ENCODE measurements at regions not wholly inside any gene's neighbourhood (a gene's known extent, or its start where the extent isn't known, plus 50 kb on each side); places are given as distances from the start of the nearest gene placed in this dataset.

DNA sequence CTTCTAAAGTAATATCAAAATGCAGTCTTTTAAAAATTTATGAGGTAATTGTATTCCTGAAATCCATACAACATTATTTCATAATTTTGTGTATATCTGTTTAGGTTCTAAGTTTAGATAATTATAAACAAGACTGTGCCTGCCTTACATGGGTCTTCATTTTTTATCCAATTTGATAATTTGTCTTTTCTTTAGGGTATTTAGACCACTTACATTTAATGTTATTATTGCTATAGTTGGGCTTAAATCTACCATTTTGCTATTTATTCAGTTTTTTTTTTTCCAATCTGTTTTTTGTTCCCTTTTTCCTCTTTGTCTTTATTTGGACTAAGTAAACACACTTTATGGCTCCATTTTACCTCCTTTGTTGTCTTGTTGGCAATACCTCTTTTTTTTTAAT, 312.5 kb upstream of the MEX3C start:
- H3K4me3 ChIP-seq: no peak overlapping the region
- no peak for DNase-seq (ENCODE audit: low spot score)

DNA sequence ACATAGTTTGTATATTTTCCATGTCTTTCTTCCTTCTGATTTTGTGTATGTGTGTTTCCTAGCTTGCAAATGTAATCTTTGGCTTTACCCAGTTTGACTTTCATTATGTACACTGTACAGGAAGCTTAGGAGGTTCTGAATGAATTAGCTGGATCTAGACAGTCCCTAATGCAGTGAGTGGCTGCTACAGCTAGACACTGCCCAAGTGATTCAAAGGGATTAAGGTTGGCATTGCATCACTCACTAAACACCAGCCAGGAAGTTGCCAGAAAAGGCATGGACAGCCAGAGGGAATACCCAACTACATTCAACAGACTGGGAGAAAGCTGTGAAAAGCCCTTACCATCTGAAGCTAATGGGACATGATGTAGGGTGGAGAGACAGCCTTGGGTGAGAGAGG, 316.0 kb upstream of the MEX3C start:
- DNase-seq (ENCODE audit: low spot score): no peak
- H3K27ac ChIP-seq: no peak overlapping the region
- TF ChIP-seq, protein P1, sequence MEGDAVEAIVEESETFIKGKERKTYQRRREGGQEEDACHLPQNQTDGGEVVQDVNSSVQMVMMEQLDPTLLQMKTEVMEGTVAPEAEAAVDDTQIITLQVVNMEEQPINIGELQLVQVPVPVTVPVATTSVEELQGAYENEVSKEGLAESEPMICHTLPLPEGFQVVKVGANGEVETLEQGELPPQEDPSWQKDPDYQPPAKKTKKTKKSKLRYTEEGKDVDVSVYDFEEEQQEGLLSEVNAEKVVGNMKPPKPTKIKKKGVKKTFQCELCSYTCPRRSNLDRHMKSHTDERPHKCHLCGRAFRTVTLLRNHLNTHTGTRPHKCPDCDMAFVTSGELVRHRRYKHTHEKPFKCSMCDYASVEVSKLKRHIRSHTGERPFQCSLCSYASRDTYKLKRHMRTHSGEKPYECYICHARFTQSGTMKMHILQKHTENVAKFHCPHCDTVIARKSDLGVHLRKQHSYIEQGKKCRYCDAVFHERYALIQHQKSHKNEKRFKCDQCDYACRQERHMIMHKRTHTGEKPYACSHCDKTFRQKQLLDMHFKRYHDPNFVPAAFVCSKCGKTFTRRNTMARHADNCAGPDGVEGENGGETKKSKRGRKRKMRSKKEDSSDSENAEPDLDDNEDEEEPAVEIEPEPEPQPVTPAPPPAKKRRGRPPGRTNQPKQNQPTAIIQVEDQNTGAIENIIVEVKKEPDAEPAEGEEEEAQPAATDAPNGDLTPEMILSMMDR (IDR thresholded peaks at IDR 0.05): no peak
- H3K4me3 ChIP-seq: no peak overlapping the region

More for the DNA sequence above, 312.5 kb upstream of the MEX3C start:
- no peak overlapping the region for H3K27ac ChIP-seq
- TF ChIP-seq, protein P1 (IDR thresholded peaks at IDR 0.05): no peak

DNA sequence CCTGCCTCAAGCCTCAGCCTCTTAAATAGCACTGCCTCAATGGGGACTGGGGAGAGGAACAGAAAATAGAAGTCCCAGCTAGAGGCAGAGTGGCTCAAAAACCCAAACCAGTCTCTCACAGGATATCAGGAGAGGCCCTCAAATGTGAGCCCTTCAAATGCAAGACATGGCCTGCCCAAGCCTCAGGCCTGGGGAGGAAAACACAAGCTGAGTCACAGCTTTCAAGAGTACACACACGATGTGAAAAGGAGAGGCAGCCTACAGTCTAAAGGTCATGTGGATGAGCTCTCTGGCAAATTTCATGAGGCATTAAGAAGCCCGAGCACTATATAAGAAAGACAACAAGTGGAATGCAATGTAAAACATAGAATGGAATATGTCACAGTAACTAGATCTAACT, 316.6 kb upstream of the MEX3C start:
- no peak for DNase-seq (ENCODE audit: low spot score)
- no peak overlapping the region for H3K4me3 ChIP-seq
- H3K27ac ChIP-seq: no peak overlapping the region
- TF ChIP-seq, protein P1 (IDR thresholded peaks at IDR 0.05): no peak

DNA sequence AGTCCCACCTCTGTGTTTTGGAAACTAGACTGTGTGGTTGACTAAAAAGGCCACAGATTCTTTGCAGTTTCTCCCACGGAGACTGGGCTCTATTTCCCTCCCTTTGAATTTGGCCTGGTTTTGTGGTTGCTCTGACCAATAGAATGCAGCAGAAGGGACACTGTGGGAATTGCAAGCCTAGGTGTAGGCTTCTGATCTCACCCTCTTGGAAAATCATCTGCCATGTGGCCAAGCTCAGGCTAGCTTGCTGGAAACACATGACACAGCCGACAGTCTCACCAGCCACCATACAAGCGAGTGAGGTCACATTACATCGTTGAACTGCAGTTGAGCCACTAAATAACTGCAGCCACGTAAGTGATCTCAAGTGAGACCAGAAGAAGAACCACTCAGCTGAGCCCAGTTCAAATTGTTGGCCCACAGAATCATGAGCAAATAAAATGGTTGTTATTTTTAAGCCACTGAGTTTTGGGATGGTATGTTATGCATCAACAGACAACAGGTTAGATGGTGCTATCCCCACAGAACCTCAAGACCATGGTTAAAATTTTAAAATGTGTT, 319.1 kb upstream of the MEX3C start:
- TF ChIP-seq, protein P1 (IDR thresholded peaks at IDR 0.05): no peak
- no peak for DNase-seq (ENCODE audit: low spot score)
- no peak overlapping the region for H3K27ac ChIP-seq
- no peak overlapping the region for H3K4me3 ChIP-seq

DNA sequence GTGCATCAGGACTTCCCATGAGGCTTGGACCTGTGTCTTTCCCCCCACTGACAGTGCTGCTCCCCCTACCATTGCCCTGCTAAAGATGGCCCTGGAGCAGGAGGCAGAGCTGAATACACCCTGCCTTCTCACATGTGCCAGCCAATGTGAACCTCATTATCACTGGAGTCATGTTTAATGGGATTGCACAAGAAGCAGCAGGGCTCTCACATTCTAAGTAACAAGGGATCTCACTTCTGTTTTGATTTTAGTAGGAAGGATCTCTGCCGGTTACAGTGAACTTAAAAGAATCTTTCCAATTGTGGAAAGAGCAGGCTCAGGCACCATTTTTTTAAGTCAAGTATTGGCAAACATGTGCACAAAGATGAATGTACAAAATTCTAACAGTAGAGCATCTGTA, 322.1 kb upstream of the MEX3C start:
- no peak for DNase-seq (ENCODE audit: low spot score)
- H3K4me3 ChIP-seq: no peak overlapping the region
- H3K27ac ChIP-seq: no peak overlapping the region
- TF ChIP-seq, protein P1 (IDR thresholded peaks at IDR 0.05): no peak

DNA sequence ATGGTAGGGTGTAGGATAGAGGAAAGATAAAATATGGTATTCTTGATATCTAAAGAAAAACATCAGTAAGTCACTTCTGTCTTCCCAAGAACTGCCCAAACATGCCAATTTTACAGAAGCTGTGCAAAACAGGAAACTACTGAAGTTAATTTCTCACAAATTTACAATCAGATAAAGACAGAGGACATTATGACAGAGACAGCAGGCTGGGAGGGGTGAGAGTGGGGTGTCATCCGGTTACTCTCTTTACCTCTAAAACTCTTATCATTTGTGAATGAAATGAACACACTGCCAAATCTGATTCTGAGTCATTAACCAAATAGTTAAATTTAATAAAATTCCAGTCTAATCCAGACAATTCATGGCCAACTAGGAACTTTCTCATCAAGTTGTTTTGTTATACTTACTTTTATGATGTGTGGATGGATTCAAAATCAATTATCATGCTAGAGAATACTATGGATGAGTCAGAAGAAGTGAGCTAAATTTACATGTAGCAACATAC, 323.2 kb upstream of the MEX3C start:
- Histone ChIP-seq H3K4me3 (no peak overlapping the region), H3K27ac (no peak overlapping the region)
- TF ChIP-seq, protein P1 (IDR thresholded peaks at IDR 0.05): no peak
- DNase-seq (ENCODE audit: low spot score): no peak

DNA sequence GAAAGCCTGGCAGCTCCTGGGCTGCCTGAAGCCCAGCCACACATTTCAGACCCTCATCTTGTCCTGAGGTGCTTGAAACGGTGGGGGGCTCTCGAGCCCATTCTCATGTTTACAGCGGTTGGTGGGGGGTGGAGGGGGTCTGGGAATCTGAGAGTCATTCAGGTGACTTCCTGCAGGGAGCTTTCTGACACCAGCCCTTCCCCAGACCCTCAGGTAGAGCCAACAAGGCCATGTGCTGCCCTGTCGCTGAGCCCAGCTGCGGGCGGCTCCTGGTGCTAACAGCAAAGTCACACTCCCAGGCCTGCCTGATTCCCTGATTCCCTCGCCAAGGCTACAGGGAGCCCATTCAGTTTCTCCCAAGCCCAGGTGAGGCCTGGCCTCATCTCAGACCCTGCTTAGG, 324.9 kb upstream of the MEX3C start:
- no peak overlapping the region for H3K4me3 ChIP-seq
- no peak overlapping the region for H3K27ac ChIP-seq
- TF ChIP-seq, protein P1 (IDR thresholded peaks at IDR 0.05): no peak
- no peak for DNase-seq (ENCODE audit: low spot score)

Measured in coronary artery (tissue), 2 donors.